Sigmoid colon (tissue), 3 donors: ENCODE measurements at regions not wholly inside any gene's neighbourhood (a gene's known extent, or its start where the extent isn't known, plus 50 kb on each side); places are given as distances from the start of the nearest gene placed in this dataset.

Source experiments
- CTCF ChIP-seq, 4 experiments: fragments of 450-650 bp in 3 of 4; fragments of 200-600 bp in 1 of 4; IDR thresholded peaks; one replicate each; pipeline ENCODE4 v1.5.1; 2016 to 2019; ENCODE audit warnings: antibody characterized with exemption in 4 of 4, mild to moderate bottlenecking in 3 of 4, moderate library complexity in 2 of 4
- POLR2A ChIP-seq, 2 donors: fragments of 450-650 bp; IDR thresholded peaks; one replicate each; pipeline ENCODE4 v1.6.1; 2016; ENCODE audit warnings: antibody characterized with exemption in 2 of 2, mild to moderate bottlenecking in 2 of 2, moderate library complexity in 2 of 2

GRCh38 chr13:29676941-29677452 is 81.5 kb upstream of the SLC7A1 start:
- TF ChIP-seq CTCF (IDR thresholded peaks at IDR 0.05): no peak
- TF ChIP-seq POLR2A (IDR thresholded peaks at IDR 0.05): no peak
